ENCODE measurements at regions not wholly inside any gene's neighbourhood (a gene's known extent, or its start where the extent isn't known, plus 50 kb on each side); places are given as distances from the start of the nearest gene placed in this dataset.
"Not testable (repeated sequence)": the region's sequence is repeated elsewhere in the genome, so short reads cannot be mapped to it uniquely, and the experiment has no call there.

DNA sequence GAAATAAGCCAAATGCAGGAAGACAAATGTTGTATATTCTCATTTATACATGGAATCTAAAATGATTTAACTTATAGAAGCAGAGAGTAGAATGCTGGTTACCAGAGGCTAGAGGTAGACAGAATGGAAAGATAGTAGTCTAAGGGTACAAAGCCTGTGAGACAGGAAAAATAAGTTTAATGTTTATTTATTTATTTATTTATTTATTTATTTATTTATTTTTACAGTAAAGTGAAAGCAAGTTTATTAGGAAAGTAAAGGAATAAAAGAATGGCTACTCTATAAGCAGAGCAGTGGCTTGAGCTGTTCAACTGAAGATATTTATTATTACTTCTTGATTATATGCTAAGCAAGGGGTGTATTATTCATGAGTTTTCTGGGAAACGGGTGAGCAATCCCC is 203.2 kb downstream of the LAS1L start:
- no peak for DNase-seq

DNA sequence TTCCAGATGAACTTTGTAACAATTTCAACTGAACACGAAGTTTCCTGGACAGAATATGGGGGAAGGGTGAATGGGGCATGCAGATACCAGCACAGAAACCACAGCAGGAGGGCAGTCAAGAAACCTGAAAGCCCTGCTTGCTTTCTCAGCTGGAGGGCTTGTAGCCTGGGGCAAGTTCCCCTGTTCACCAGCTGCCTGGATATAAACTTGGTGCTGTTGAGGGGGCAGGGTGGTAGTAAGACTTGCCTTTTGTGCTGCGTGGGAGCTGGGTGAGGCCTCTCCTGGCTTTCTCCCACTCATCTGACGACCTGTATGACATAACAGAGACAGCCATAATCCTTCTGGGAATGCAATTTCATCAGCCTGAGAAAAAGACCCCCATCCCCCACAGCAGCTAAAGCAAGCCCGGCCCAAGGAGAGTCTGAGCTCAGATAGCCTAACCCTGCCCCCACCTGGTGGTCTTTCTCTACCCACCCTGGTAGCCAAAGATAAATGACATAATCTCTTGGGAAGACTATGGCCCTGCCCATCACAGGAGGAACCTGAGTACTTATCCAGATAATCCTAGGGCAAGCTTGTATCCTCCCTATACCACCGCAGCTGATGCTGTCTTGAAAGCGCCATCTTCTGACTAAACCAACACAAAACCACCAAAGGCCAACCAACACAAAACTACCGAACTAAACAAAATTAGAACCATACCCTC is 234.3 kb downstream of the LAS1L start:
- no peak for DNase-seq

DNA sequence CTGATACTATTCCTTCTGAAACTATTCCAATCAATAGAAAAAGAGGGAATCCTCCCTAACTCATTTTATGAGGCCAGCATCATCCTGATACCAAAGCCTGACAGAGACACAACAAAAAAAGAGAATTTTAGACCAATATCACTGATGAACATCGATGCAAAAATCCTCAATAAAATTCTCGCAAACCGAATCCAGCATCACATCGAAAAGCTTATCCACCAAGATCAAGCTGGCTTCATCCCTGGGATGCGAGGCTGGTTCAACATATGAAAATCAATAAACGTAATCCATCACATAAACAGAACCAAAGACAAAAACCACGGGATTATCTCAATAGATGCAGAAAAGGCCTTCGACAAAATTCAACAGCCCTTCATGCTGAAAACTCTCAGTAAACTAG is 251.7 kb downstream of the LAS1L start:
- not testable (repeated sequence) for DNase-seq

DNA sequence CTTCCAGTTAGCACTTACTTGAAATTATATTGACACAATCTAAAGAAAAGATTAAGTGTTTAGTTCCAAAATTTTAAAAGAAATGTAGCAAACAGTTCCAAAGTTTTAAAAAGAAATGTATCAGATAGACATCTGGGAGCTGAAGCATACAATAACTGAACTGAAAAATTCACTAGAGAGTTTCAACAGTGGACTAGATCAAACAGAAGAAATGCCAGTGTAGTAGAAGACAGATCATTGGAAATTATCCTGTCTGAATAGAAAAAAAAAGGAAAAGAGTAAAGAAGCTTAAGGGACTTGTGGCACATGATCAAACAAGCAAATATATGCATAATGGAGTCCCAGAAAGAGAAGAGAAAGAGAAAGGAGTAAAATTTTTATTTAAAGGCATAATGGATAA is 261.4 kb downstream of the LAS1L start:
- DNase-seq = no peak

DNA sequence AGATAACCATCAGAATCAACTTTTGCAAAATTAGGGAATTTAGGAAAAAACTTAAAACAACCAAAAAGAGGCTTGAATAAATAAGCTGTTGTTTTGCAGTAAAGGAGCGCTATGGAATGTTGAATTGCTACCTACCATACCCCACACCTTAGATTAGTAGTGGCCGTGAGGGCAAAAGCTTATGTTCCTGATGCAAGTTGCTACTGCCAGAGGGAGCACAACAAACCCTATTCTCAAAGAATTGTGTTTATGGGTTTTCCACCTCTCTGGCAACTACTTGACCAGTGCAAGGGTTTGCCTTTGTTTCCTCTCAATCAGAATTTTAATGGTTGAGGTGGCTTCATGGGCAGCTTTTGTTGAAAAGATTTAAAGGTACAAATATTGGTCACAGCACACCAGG is 268.1 kb downstream of the LAS1L start:
- no peak for DNase-seq

DNA sequence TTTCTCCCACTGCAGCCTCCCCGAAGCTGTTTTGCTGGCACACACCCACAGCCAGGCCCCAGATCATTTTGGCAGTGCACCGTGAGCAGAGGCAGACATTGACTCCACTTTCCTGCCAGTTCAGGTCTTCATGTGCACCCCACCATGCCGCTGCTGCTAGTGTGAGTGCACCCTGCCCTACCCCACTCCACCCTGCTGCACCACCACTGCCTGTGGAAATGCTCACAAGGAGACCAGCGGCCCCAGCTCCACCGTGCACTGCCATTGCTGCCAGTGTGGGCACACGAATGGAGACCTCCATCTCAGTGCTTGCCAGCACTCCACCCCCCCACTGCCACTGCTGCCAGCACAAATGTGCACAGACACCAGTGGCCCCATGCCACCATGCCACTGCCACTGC is 277.6 kb upstream of the ZC4H2 start:
- no peak for DNase-seq

DNA sequence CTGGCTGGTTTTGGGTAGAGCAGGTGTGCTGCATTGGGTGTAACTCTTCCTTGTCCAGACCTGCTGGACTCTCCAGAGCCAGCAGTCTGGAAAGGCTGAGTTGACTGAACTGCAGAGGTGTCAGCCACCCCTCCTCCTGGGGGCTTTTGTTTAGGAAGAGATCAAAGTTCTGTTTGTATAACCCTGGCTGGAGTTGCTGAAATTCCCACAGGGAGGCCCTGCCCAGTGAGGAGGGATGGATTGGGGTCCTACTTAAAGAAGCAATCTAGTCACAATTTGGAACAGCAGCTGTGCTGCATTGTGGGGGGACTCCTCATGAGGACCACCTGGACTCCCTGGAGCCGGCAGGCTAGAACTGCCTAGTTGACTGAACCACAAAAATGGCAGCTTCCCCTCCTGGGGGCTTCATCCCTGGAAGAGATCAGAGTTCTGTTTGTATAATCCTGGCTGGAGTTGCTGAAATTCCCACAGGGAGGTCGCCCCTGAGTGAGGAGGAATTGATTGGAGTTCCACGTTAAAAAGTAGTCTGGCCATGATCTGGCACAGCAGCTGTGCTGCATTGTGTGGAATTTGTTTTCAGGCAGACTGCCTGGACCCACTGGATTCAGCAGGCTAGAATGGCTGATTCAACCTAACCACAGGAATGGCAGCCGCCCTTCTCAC is 264.9 kb upstream of the ZC4H2 start:
- DNase-seq = no peak

DNA sequence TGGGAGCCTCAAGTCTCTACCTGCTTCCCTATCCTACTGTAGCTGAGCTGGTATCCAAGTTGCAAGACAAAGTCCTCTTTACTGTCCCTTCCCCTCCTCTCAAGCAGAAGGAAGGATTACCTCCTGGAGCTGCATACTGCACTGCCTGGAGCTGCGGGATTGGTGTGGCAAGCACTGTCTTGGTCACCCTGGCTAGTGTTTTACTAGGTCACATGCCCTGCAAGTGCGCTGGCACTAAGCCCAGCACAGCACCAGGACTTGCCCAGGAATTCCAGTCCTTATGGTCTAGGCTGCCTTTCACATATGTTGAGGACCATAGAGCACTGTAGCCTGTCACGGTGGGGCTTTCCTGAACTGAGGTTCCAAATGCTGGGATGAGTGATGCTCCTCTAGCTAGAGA is 227.3 kb upstream of the ZC4H2 start:
- DNase-seq = no peak

DNA sequence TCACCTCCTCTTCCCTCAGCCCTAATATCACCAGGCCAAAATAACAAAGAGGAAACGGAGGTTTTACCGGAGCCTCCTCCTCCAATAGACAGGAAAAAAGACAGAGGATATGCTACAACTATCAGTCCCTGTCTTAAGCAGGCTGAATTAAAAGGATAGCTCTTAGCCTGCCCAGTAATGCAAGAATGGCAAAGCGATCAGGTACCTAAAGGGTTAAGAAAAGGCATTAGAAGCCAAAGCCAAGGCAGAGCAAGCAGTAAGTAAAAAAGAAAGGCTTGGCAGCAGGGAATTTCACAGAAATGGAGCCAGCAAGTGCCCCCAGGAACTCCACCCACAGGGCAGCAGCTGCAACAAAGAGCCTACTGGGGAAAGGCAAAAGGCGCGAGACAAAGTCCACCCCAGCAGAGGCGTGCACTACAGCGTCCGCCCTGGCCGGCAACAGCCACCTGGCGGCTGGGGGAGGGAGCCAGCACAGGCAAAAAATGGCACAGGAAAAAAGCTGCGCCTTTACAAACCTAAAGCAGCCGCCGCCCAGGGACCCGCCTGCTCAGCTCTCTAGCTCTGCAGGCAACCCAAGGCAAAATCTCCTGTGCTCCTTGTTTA is 220.6 kb upstream of the ZC4H2 start:
- DNase-seq = no peak

DNA sequence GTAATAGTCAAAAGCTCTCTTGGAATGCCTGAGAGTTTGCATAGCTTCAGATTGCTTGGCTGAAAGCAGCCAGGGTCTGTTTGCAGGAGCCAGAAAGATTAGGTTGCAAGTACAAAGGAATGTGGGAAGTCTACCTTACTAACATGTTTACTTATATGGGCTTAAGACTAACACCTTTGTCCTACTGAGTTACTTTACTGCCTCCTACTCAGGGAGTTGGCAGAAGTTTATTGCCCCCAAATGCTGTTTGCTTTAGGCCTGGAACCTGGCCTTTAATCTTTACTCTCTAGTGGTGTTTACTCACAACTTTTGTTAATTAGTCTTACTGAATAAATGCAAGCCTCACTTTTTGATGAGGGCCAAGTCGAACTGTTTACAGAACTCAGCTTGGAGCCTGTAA is 219.4 kb upstream of the ZC4H2 start:
- no peak for DNase-seq

DNA sequence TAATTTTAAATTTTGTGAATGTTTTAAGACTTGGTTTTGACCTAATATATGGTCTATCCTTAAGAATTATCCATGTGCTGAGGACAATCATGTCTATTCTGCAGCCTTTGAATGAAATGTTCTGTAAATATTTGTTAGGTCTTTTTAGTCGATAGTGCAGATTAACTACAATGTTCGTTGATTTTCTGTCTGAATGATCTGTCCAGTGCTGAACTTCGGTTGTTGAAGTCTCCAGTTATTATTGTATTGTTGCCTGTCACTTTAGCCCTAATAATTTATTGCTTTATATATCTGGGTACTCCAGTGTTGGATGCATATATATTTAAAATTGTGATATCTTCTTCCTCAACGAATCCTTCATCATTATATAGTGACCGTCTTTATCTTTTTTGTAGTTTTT is 218.3 kb upstream of the ZC4H2 start:
- no peak for DNase-seq

DNA sequence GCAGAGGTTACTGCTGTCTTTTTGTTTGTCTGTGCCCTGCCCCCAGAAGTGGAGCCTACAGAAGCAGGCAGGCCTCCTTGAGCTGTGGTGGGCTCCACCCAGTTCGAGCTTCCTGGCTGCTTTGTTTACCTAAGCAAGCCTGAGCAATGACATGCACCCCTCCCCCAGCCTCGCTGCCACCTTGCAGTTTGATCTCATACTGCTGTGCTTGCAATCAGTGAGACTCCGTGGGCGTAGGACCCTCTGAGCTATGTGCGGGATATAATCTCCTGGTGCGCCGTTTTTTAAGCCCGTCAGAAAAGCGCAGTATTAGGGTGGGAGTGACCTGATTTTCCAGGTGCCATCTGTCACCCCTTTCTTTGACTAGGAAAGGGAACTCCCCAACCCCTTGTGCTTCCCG is 187.1 kb upstream of the ZC4H2 start:
- not testable (repeated sequence) for DNase-seq

DNA sequence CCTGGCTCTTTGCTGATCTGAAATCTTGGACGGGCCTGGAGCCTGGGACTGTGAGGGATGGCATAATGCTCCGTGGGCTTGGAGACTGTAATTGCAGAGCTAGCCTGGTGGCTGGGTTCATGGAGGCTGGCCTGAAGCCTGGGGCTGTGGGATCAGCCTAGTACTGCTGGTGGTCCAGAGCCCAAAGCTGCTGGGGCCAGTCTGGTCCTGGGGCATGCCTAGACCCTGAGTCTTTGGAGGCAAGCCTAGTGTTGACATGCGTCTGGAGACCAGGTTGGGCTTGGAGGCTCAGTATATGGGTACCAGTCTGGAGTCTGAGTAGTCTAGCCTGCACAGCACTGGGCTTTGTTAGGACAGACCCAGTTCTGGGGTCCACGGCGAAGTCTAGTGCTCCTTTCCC is 172.0 kb upstream of the ZC4H2 start:
- DNase-seq = no peak

DNA sequence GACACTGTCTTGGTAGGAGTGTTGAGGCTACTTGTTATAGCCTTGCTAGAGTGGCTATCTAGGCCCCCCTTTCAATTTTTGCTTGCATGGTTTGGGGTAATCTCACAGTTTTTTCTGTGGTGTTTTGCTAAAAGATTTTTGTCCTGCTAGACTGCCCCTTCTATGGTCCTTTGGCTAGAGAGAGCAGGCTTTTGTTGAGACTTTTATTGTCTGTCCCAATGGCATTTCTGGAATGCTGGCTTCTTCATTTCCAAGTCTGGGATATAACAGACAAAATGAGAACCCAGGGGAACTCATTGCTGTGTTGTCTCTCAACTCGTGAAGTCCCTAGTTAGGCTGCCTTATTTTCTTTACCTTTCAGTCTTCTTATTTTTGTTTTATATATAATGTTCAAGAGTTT is 160.2 kb upstream of the ZC4H2 start:
- DNase-seq = no peak

DNA sequence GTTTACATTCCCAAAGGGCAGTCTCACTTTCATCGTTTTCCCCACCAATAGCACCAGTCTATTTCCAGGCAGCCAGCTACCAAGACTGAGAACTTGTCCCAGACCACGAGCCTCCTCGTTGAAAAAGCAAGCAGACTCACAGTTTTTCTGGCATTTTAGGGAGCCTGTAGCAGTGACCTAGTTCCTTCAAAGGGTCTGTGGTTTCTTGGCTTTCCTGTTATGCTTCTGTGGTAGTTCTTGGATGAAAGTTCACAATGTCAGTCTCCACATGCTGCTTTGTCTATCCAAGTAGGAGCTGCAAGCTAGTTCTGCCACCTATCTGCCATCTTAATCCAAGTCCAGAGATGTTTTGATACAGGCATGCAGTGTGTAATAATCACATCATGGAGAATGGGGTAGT is 151.6 kb upstream of the ZC4H2 start:
- DNase-seq = no peak

DNA sequence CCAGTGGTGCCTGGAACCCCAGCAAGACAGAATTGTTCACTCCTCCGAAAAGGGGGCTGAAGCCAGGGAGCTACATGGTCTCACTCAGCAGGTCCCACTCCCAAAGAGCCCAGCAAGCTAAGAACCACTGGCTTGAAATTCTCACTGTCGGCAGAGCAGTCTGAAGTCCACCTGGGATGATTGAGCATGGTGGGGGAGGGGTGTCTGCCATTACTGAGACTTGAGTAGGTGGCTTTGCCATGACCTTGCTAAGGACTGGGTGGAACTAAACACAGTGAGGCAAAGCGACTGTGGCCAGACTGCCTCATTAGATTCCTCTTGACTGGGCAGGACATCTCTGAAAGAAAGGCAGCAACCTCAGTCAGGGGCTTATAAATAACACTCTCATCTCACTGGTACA is 122.6 kb upstream of the ZC4H2 start:
- no peak for DNase-seq

DNA sequence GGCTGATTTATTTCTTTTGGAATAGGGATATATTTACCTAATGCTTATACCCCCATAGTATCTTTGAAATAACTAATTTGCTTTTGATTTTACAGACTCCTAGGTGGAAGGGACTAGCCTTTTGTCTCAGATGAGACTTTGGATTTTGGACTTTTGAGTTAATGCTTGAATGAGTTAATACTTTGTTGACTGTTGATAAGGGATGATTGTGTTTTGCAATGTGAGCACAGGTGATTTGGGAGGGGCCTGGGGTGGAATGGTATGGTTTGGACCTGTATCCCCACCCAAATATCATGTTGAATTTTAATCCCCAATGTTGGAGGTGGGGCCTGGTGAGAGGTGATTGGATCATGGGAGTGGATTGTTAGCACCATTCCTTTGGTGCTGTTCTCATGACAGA is 117.4 kb upstream of the ZC4H2 start:
- no peak for DNase-seq

DNA sequence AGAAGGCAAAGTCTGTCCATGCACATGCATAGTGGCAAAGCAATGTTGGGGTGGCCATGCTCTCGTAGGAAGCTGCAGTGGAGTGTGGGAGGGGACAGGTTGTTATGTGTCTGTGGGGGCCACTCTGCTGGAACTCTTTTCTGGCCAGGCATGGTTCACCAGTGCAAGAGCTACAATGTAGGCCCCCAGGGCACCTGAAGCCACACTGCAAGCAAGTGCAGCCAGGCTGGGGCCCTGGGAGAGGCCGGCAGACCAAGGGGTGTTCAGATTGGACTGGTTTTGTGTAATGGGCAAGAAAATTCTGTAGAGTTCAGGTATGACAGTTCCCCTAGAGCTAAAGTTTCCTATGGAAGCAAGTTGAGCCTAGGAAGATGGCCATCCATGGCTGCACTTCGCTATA is 97.0 kb upstream of the ZC4H2 start:
- no peak for DNase-seq

DNA sequence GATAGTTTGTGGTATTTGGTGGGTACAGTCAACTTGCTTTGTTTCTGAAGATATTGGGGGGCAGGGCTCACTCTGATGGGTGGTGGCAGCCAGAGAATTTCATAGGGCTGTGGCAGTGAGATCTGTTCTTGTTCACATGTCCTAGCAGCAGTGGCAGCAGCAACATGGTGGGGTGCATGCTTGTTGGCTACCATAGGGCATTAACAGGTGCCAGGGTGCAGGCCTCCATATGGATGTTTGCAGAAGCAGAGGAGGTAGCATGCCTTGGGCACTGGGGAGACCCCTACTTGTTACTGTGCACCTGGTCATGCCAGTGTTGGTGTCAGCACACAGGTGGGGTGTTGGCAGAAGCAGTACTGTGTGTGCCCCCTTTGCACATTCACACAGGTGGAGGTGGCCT is 96.3 kb upstream of the ZC4H2 start:
- no peak for DNase-seq

DNA sequence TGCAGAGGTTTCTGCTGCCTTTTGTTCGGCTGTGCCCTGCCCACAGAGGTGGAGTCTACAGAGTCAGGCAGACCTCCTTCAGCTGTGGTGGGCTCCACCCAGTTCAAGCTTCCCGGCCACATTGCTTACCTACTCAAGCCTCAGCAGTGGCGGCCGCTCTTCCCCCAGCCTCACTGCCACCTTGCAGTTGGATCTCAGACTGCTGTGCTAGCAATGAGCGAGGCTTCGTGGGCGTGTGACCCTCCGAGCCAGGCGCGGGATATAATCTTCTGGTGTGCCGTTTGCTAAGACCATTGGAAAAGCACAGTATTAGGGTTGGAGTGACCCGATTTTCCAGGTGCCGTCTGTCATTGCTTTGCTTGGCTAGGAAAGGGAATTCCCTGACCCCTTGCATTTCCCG is 82.4 kb upstream of the ZC4H2 start:
- DNase-seq = not testable (repeated sequence)

DNA sequence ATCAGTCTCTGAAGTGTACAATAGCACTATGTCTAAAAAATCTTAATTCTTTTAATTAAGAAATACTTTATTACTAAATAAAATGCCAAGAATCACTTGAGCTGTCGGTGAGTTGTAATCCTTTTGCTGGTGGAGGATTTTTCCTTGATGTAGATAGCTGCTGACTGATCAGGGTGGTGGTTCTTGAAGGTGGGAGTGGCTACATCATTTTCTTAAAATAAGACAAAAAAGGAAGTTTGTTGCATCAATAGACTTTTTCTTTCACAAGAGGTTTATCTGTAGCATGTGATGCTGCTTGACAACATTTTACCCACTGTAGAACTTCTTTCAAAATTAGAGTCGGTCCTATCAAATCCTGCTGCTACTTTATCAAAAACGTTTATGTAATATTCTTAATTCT is 68.8 kb upstream of the ZC4H2 start:
- no peak for DNase-seq

DNA sequence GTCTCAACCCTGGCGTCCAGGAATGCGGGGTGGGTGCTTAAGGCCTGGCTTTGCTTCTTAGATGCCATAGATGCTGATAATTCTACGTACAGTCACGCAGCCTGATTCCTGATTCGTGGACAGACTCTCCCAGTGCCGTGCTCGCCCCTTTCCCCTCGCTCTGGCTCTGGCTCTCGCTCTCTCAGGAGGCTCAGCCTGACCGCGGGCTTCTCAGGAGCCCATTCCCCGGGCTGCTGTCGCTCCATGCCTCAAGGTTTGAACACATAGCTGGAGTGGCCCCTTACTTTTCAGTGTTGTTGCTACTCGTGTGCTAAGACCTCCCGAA is 59.2 kb upstream of the ZC4H2 start:
- DNase-seq = no peak

DNA sequence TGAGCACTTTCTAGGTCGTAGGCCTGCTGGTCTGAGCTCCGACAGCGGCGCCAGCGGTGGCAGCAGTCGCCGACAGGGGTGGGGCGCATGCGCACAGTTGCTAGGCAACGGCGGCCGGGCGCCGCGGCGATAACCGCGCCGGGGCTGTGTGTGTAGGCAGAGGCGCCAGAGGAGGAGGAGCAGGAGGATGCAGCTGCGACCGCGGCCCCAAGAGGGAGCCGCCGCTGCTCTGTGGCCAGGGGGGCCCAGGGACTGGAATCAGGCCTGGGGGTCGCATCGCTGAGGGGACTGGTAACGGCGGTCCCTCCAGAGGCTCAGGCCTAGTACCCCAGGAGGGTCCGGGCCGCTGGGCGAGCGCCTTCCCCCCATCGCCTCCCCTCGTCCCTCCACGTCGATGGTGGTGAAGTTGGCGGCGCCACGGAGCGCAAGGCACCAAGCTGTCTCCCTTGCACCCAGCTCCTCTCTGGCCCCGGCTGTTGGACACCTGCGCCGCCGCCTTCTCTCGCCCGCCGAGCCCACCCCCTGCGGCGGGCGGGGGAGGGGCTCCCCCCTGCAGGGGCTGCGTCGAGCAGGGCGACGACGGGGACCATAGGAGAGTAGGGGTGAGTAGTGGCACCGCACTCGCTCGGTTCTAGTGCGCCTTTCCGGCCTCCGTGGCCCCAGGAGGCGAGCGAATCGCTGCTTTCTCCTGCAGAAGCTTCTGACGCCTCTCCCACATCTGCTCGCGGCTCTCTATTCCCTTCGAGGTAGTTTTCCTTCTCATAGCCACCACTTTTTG is 58.6 kb upstream of the ZC4H2 start, which contains the start of gene ZC3H12B:
Gene ZC3H12B, plus strand, starts transcription at position 159 of the 778 bp plus-strand sequence.
- DNase-seq = peak; percentile 45 to 49

DNA sequence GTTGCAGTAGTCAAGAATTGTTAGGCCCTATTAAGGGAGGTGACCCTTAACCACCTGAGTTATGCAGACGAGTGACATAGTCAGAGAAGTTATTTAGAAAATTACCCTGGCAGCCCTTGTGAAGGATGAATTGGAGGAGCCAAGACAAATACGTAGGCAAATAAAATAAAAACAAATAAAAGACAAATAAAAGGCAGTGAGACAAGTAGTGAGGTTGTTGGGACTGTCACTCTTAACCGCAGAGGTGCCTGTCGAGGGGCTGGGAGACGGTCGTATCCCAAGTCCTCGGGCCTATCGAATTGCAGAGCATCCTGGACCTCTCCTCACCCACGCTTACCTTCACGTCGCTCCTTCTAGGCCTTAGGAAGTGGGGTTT is 58.0 kb upstream of the ZC4H2 start:
- DNase-seq = no peak
